ENCODE measurements at regions not wholly inside any gene's neighbourhood (a gene's known extent, or its start where the extent isn't known, plus 50 kb on each side); places are given as distances from the start of the nearest gene placed in this dataset.

- TF ChIP-seq REST (IDR thresholded peaks at IDR 0.05; ENCODE audit: low read depth): no peak
- TF ChIP-seq FOXM1 (IDR thresholded peaks at IDR 0.05; ENCODE audit: borderline replicate concordance, low read depth): no peak
- TF ChIP-seq CREB1 (IDR thresholded peaks at IDR 0.05; ENCODE audit: low read depth): no peak
- TF ChIP-seq ZBTB7A (IDR thresholded peaks at IDR 0.05; ENCODE audit: low read depth): no peak
- TF ChIP-seq EP300 (IDR thresholded peaks at IDR 0.05; ENCODE audit: borderline replicate concordance): no peak
- TF ChIP-seq YY1 (IDR thresholded peaks at IDR 0.05; ENCODE audit: low read depth): no peak
- TF ChIP-seq EGR1 (IDR thresholded peaks at IDR 0.05): no peak
- TF ChIP-seq CEBPB (IDR thresholded peaks at IDR 0.05): no peak
- no peak for TF ChIP-seq TCF12 (IDR thresholded peaks at IDR 0.05; ENCODE audit: low read depth)
- no peak for TF ChIP-seq TAF1 (IDR thresholded peaks at IDR 0.05; ENCODE audit: low read depth)
- no peak for TF ChIP-seq NFIC (IDR thresholded peaks at IDR 0.05)
- no peak for TF ChIP-seq USF1 (IDR thresholded peaks at IDR 0.05)
- TF ChIP-seq, protein P1, sequence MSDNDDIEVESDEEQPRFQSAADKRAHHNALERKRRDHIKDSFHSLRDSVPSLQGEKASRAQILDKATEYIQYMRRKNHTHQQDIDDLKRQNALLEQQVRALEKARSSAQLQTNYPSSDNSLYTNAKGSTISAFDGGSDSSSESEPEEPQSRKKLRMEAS (IDR thresholded peaks at IDR 0.05): no peak
- no peak for TF ChIP-seq RAD21 (IDR thresholded peaks at IDR 0.05; ENCODE audit: low read depth)
- no peak for TF ChIP-seq TEAD4 (IDR thresholded peaks at IDR 0.05)
Observed at GRCh38 chr9:89743573-89744254, 138.9 kb downstream of the GADD45G start.

DNA sequence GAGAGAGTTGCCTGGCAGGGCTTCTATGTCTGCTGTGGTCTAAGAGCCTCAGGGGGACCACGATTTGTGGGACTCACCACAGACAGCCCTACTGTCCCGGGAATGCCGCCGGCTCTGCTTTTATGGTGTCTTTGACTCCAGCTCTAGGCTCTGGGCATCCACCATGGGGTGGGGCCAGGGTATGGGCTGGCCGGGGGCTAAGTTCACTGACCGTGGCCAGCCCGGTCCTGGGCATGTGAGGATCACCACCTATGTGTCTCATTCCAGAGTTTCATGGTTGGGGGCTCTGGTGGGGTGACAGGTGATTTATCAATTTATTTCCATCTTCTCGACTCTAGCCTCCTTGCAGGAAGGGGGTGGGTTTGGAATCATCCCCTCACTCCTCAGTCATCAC is 139.4 kb downstream of the GADD45G start:
- TF ChIP-seq RAD21 (IDR thresholded peaks at IDR 0.05; ENCODE audit: low read depth): no peak
- no peak for TF ChIP-seq CEBPB (IDR thresholded peaks at IDR 0.05)
- TF ChIP-seq YY1 (IDR thresholded peaks at IDR 0.05; ENCODE audit: low read depth): no peak
- TF ChIP-seq TEAD4 (IDR thresholded peaks at IDR 0.05): no peak
- TF ChIP-seq ZBTB7A (IDR thresholded peaks at IDR 0.05; ENCODE audit: low read depth): no peak
- no peak for TF ChIP-seq CREB1 (IDR thresholded peaks at IDR 0.05; ENCODE audit: low read depth)
- no peak for TF ChIP-seq REST (IDR thresholded peaks at IDR 0.05; ENCODE audit: low read depth)
- no peak for TF ChIP-seq USF1 (IDR thresholded peaks at IDR 0.05)
- no peak for TF ChIP-seq FOXM1 (IDR thresholded peaks at IDR 0.05; ENCODE audit: borderline replicate concordance, low read depth)
- TF ChIP-seq TAF1 (IDR thresholded peaks at IDR 0.05; ENCODE audit: low read depth): no peak
- TF ChIP-seq, protein P1 (IDR thresholded peaks at IDR 0.05): no peak
- no peak for TF ChIP-seq EP300 (IDR thresholded peaks at IDR 0.05; ENCODE audit: borderline replicate concordance)
- TF ChIP-seq EGR1 (IDR thresholded peaks at IDR 0.05): no peak
- no peak for TF ChIP-seq NFIC (IDR thresholded peaks at IDR 0.05)
- TF ChIP-seq TCF12 (IDR thresholded peaks at IDR 0.05; ENCODE audit: low read depth): no peak

GRCh38 chr9:89744730-89745129 is 139.9 kb downstream of the GADD45G start:
- no peak for TF ChIP-seq ZBTB7A (IDR thresholded peaks at IDR 0.05; ENCODE audit: low read depth)
- TF ChIP-seq TAF1 (IDR thresholded peaks at IDR 0.05; ENCODE audit: low read depth): no peak
- TF ChIP-seq, protein P1 (IDR thresholded peaks at IDR 0.05): no peak
- no peak for TF ChIP-seq EGR1 (IDR thresholded peaks at IDR 0.05)
- no peak for TF ChIP-seq RAD21 (IDR thresholded peaks at IDR 0.05; ENCODE audit: low read depth)
- TF ChIP-seq FOXM1 (IDR thresholded peaks at IDR 0.05; ENCODE audit: borderline replicate concordance, low read depth): no peak
- no peak for TF ChIP-seq REST (IDR thresholded peaks at IDR 0.05; ENCODE audit: low read depth)
- no peak for TF ChIP-seq YY1 (IDR thresholded peaks at IDR 0.05; ENCODE audit: low read depth)
- TF ChIP-seq EP300 (IDR thresholded peaks at IDR 0.05; ENCODE audit: borderline replicate concordance): no peak
- TF ChIP-seq NFIC (IDR thresholded peaks at IDR 0.05): no peak
- TF ChIP-seq CREB1 (IDR thresholded peaks at IDR 0.05; ENCODE audit: low read depth): no peak
